Breast epithelium (tissue), 3 donors: ENCODE measurements at regions not wholly inside any gene's neighbourhood (a gene's known extent, or its start where the extent isn't known, plus 50 kb on each side); places are given as distances from the start of the nearest gene placed in this dataset.

Experiments
- POLR2AphosphoS5 ChIP-seq, 3 donors: sonication (generic); formaldehyde crosslinking; IDR thresholded peaks; one replicate each; pipeline ENCODE4 v1.6.1; 2017; ENCODE audit warnings: antibody characterized with exemption in 3 of 3
- TF ChIP-seq, protein P1 (sequence below), 3 donors: fragments of 450-650 bp; IDR thresholded peaks; one replicate each; pipeline ENCODE4 v1.5.1; 2016 to 2017; ENCODE audit warnings: antibody characterized with exemption in 3 of 3, mild to moderate bottlenecking in 3 of 3, moderate library complexity in 3 of 3

DNA sequence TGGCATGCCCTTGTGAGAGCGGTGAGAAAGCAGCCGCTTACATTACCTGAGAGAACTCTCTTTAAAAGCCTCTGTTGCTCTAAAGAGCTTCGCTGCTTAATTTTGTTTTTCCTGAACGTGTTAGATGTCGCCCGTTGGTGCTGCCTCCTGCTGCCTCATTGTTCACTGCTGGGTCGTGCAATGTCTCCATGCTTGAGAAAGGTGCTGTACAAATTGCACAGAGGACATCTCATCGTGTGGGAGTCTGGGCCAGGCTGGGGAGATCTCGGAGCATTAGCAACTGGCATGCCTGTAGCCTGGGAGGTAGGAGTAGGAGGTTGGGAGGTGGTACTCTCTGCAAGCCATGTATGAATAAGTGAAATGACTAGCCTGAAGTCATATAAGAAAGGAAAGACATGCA lies 686.0 kb downstream of the NOVA1 start:
- TF ChIP-seq, protein P1, sequence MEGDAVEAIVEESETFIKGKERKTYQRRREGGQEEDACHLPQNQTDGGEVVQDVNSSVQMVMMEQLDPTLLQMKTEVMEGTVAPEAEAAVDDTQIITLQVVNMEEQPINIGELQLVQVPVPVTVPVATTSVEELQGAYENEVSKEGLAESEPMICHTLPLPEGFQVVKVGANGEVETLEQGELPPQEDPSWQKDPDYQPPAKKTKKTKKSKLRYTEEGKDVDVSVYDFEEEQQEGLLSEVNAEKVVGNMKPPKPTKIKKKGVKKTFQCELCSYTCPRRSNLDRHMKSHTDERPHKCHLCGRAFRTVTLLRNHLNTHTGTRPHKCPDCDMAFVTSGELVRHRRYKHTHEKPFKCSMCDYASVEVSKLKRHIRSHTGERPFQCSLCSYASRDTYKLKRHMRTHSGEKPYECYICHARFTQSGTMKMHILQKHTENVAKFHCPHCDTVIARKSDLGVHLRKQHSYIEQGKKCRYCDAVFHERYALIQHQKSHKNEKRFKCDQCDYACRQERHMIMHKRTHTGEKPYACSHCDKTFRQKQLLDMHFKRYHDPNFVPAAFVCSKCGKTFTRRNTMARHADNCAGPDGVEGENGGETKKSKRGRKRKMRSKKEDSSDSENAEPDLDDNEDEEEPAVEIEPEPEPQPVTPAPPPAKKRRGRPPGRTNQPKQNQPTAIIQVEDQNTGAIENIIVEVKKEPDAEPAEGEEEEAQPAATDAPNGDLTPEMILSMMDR (IDR thresholded peaks at IDR 0.05) = no peak
- TF ChIP-seq POLR2AphosphoS5 (IDR thresholded peaks at IDR 0.05) = no peak
